Fibroblast of lung (primary cell): ENCODE measurements at regions not wholly inside any gene's neighbourhood (a gene's known extent, or its start where the extent isn't known, plus 50 kb on each side); places are given as distances from the start of the nearest gene placed in this dataset.

Source experiments
- CTCF ChIP-seq, 2 donors: IDR thresholded peaks in 1 of 2; conservative IDR thresholded peaks in 1 of 2; 1 replicate in 1 of 2; 2 replicates in 1 of 2; pipeline ENCODE4 v1.5.1; 2011 to 2012; ENCODE audit warnings: low read length in 2 of 2, control low read depth in 1 of 2, inconsistent platforms in 1 of 2, low read depth in 1 of 2, mild to moderate bottlenecking in 1 of 2
- EZH2 ChIP-seq: IDR thresholded peaks from 2 replicates; pipeline ENCODE4 v1.5.1; 2012; ENCODE audit warnings: low read length, control low read depth, mild to moderate bottlenecking; ENCODE audit errors: missing control alignments

DNA sequence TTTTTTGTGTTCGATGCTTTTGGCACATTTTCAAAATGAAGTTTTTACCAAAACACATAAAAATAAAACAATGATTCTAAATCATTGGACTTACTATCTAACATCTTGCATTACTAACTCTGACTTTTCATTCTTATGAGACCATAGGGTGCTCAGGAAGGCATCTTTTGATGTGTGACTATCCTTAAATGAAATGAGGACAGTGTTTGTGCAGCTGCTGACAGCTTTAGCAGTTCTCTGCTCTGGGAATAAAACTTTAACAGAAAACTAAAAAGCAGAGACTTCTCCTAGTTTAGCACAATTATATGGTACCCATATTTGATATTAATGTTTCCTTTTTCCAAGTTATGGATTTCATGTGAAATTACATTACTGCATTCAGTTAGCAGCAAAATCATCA lies 471.6 kb downstream of the ARL4A start:
- TF ChIP-seq CTCF (conservative IDR thresholded peaks at IDR 0.05 in 1 of 2, IDR thresholded peaks at IDR 0.05 in 1 of 2; ENCODE audit: low read depth in 1 of 2, low read length in 2 of 2) (no peak), EZH2 (no peak)
